Epithelial cell of esophagus (primary cell): ENCODE measurements at regions not wholly inside any gene's neighbourhood (a gene's known extent, or its start where the extent isn't known, plus 50 kb on each side); places are given as distances from the start of the nearest gene placed in this dataset.
A peak's percentile ranks its signal among the peaks of the same experiment; 100 is the strongest.
"Not testable (repeated sequence)": the region's sequence is repeated elsewhere in the genome, so short reads cannot be mapped to it uniquely, and the experiment has no call there.

Experiments
- DNase-seq: peaks from one replicate; pipeline ENCODE4 v3.0.0; 2010; ENCODE audit warnings: low read depth
- H3K4me3 ChIP-seq: 2 replicates; pipeline ENCODE4 v1.5.1; 2011; ENCODE audit warnings: mild to moderate bottlenecking, low read length, control low read depth
- TF ChIP-seq, protein P1 (sequence below): IDR thresholded peaks from 2 replicates; pipeline ENCODE4 v1.5.1; 2011; ENCODE audit warnings: low read depth, mild to moderate bottlenecking, low read length, control low read depth, inconsistent platforms; ENCODE audit not compliant: insufficient read depth; ENCODE audit errors: missing control alignments

GRCh38 chr21:35274923-35275322 lies 225.8 kb upstream of the RUNX1 start:
- TF ChIP-seq, protein P1, sequence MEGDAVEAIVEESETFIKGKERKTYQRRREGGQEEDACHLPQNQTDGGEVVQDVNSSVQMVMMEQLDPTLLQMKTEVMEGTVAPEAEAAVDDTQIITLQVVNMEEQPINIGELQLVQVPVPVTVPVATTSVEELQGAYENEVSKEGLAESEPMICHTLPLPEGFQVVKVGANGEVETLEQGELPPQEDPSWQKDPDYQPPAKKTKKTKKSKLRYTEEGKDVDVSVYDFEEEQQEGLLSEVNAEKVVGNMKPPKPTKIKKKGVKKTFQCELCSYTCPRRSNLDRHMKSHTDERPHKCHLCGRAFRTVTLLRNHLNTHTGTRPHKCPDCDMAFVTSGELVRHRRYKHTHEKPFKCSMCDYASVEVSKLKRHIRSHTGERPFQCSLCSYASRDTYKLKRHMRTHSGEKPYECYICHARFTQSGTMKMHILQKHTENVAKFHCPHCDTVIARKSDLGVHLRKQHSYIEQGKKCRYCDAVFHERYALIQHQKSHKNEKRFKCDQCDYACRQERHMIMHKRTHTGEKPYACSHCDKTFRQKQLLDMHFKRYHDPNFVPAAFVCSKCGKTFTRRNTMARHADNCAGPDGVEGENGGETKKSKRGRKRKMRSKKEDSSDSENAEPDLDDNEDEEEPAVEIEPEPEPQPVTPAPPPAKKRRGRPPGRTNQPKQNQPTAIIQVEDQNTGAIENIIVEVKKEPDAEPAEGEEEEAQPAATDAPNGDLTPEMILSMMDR = no peak
- no peak for DNase-seq
- no peak overlapping the region for H3K4me3 ChIP-seq

- TF ChIP-seq, protein P1 = no peak
- no peak for DNase-seq
- no peak overlapping the region for H3K4me3 ChIP-seq
Observed at GRCh38 chr21:35274090-35274489, 225.0 kb upstream of the RUNX1 start.

DNA sequence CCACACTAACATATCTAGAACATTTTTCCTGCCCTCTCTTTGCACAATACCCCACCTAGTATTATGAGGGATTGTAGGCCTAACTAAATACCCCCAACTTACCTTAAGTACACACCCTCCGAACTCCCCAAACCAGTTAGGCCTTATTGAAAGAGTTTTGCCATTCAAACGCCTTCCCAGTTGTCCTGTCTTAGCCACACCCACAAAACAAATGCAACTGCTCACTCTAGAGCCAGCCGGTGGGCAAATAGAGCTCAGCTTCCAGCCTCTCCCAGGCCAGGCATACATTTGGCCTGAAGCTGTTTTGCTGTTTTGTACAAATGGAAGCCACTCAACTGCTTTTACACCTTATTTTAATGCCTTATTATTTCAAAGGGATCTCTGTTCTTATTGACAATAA lies 224.2 kb upstream of the RUNX1 start:
- TF ChIP-seq, protein P1 = no peak
- H3K4me3 ChIP-seq = no peak overlapping the region
- peak; percentile 79 for DNase-seq

GRCh38 chr21:35271344-35272118 lies 222.4 kb upstream of the RUNX1 start:
- H3K4me3 ChIP-seq, DNase-seq: not testable (repeated sequence)

DNA sequence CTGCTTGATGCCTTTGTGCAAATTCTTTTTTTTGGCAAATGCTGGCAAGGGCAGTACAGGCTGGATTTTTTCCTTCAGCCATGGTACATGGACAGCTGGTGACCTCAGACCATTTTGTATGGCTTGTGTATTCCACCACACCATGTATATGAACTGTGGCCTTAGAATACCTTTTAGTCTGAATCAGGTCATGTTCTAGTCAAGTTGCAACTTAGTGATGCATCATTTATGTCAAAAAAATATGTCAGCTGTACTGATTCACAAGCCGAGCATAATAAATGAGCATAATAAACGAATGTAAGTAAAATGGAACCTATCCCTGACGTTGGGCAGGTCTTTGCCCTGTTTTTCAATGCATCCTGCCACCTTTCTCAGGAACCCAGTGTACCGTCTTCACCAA lies 219.7 kb upstream of the RUNX1 start:
- TF ChIP-seq, protein P1 = no peak
- no peak overlapping the region for H3K4me3 ChIP-seq
- DNase-seq = no peak

DNA sequence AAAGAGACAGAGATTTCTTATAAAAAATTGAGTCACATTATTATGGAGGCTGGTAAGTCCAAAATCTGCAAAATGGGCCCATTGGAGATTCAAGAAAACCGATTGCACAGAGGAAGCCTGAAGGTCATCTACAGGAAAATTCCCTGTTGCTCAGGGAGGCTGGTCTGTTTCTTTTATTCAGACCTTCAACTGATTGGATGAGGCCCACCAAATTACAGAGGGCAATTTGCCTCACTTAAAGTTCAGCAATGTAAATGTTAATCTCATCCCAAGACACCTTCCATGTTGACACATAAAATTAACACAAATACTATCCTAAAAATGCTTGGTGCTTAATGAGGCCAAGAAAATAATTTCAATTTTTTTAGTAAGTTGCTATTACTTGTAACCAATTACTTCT lies 219.2 kb upstream of the RUNX1 start:
- no peak overlapping the region for H3K4me3 ChIP-seq
- TF ChIP-seq, protein P1 = no peak
- DNase-seq = no peak

DNA sequence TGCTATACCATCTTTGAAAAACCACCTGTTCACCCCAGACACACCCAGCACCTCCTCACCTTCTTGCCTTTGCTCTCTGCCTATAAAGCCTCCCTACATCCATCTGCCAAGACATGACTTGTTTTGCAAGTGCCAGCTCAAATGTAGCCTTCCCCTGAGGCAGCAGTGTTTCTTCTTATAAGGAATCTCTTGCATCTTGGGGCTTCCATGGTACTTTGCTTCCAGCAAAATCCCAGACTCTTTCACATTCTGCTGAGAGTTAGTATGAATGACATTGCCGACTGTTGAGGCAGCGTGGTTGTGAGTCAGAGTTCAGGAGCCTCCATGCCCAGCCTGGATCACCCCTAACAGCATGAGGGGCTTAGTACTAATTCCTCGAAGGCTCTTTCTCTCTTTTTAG lies 217.4 kb upstream of the RUNX1 start:
- H3K4me3 ChIP-seq = no peak overlapping the region
- DNase-seq = peak; percentile 83
- TF ChIP-seq, protein P1 = no peak
